Activated naive CD4-positive, alpha-beta T cell treated with anti-CD3 and anti-CD28 coated beads for 36 hours (primary cell): ENCODE measurements at regions not wholly inside any gene's neighbourhood (a gene's known extent, or its start where the extent isn't known, plus 50 kb on each side); places are given as distances from the start of the nearest gene placed in this dataset.

ENCODE experiments used
- CTCF ChIA-PET: fragments of 350-600 bp; sonication (Branson Sonifier 250); formaldehyde crosslinking; loops from one replicate; lab custom pipeline; 2021; ENCODE audit warnings: antibody characterized with exemption; lab: Charles Lee
- DNase-seq: peaks from one replicate; pipeline ENCODE4 v3.0.0-alpha.2; 2020
- H3K27ac Mint-ChIP-seq: one replicate; pipeline ENCODE4 v1.8.0; 2021; ENCODE audit warnings: mild to moderate bottlenecking, mixed read lengths
- H3K27me3 Mint-ChIP-seq: one replicate; pipeline ENCODE4 v1.8.0; 2021; ENCODE audit warnings: low read depth, mixed read lengths
- H3K36me3 Mint-ChIP-seq: one replicate; pipeline ENCODE4 v1.8.0; 2021; ENCODE audit warnings: low read depth, mixed read lengths
- H3K4me1 Mint-ChIP-seq: one replicate; pipeline ENCODE4 v1.8.0; 2021; ENCODE audit warnings: low read depth, mixed read lengths
- H3K4me3 Mint-ChIP-seq: one replicate; pipeline ENCODE4 v1.8.0; 2021; ENCODE audit warnings: mild to moderate bottlenecking, moderate library complexity, mixed read lengths
- H3K9me3 Mint-ChIP-seq: one replicate; pipeline ENCODE4 v1.8.0; 2021; ENCODE audit warnings: mixed read lengths
- intact Hi-C: fragments of 100-400 bp; cut with micrococcal nuclease; formaldehyde crosslinking; loops from one replicate; pipeline ENCODE4 v1.15.1; 2023

DNA sequence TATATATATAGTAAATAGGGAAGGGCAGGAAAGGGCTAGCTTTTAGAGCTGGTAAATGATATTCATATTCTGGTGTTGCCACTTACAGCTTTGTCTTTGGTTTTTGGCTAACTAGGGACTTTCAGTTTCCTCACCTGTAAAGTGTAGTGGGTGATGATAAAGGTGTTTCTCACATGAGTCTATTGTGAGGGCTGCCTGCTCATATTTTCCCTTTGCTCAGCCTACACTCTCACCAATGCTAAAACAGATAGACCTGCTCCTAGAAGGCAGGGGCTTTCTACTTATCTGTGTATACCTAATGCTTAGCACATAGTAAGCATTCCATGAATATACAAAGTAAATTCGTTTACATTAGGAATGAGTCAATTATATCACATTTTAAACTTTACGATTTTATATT lies 137.2 kb upstream of the HS3ST1 start:
- Mint-ChIP-seq H3K27me3 (peaks cover 3% of the 10 kb centered on the region), H3K27ac (no peak overlapping the region), H3K4me3 (no peak overlapping the region), H3K9me3 (peaks cover 2% of the 10 kb centered on the region), H3K36me3 (no peaks in the 10 kb centered on the region), H3K4me1 (peaks cover 7% of the 10 kb centered on the region)
- peak; percentile 21 for DNase-seq
- intact Hi-C loops = no loop called here
- CTCF ChIA-PET = no interaction called here

DNA sequence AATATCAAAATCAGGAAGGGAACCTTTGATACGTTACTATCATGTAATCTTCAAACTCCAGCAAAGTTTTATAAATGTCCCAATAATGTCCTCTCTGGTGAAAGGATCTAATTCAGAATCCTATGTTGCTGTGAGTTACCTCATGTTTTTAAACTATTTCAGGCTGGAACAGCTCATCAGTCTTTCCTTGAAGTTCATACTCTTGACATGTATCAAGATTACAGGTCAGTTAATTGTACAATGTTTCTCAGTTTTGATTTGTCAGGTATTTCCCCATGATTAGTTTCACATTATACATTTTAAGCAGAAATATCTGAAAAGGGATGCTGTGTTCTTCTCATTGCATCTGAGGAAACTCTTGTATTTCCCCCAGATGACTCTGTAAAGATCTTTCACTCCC lies 136.5 kb upstream of the HS3ST1 start:
- H3K9me3 Mint-ChIP-seq = peaks cover 2% of the 10 kb centered on the region
- no peaks in the 10 kb centered on the region for H3K36me3 Mint-ChIP-seq
- H3K4me3 Mint-ChIP-seq = no peak overlapping the region
- peaks cover 7% of the 10 kb centered on the region for H3K4me1 Mint-ChIP-seq
- CTCF ChIA-PET = no interaction called here
- intact Hi-C loops = no loop called here
- DNase-seq = no peak
- H3K27ac Mint-ChIP-seq = no peak overlapping the region
- peaks cover 3% of the 10 kb centered on the region for H3K27me3 Mint-ChIP-seq

DNA sequence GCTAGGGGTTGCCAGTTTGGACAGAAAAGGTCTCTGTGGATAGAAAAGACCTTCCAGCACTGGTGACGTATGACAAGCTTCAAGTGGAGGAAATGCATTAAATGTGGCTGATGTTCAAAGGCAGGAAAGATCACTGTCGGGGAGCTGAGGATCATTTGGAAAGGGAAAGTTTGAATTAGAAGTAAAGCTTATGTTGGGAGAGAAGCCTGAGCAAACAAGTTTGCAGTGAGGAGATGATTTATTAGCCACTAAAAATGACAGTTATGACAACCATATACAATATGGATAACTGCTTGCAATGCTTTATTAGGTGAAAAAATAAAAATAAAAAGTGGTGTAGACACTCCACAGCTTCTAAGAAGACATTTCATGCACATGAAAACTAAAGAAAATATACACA lies 135.3 kb upstream of the HS3ST1 start:
- Mint-ChIP-seq H3K4me1 (peaks cover 7% of the 10 kb centered on the region), H3K9me3 (peaks cover 2% of the 10 kb centered on the region), H3K27me3 (peaks cover 3% of the 10 kb centered on the region), H3K4me3 (no peak overlapping the region), H3K27ac (no peak overlapping the region), H3K36me3 (no peaks in the 10 kb centered on the region)
- no peak for DNase-seq
- intact Hi-C loops = no loop called here
- CTCF ChIA-PET = interaction anchor here (0.8 kb wide), 1 partner anchor 16 kb away, joined by 3 read pairs; no protein-coding TSS in a partner anchor

DNA sequence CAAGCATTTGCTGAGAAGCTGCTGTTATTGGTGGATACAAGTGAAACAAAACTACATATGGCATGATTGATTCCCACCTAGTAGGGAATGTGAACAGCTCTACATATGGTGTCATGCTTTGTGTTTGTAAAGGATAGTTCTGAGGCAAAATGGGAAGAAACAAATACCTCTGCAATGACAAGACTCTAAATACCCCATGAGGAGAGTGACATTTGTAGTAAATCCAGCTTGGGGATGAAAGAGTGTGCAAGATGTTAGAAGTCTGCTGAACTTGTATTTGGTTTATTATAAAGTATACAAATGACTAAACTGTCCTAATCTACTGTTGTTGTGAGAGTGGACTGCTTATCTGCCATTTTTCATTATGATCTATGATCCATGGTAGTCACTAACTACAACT lies 120.8 kb upstream of the HS3ST1 start:
- Mint-ChIP-seq H3K27ac (no peak overlapping the region), H3K9me3 (no peaks in the 10 kb centered on the region)

DNA sequence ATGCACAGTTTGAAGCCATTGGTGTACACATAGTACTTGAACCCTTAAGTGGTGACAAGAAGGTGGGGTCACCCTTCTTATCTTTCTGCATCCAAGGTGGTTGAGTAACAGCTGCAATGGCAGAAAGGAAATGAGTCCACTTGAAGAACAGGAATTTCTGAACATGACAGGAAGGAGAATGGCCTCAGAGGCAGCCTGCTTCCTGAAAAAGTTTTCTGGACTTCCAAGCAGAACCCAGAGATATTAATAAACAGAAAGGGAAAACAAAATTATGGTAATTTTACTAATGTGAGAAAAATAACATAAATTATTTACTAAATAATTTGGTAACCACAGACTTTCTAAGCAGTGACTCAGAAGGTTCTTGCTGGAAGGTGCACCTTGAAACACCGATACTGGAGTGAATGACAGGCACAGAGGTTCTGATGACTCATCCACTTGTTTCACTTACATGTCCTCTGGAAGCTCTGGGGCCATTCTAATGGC lies 119.9 kb upstream of the HS3ST1 start:
- peak; percentile 9 for DNase-seq
- no peaks in the 10 kb centered on the region for H3K36me3 Mint-ChIP-seq
- no peaks in the 10 kb centered on the region for H3K9me3 Mint-ChIP-seq
- peaks cover 12% of the 10 kb centered on the region for H3K4me1 Mint-ChIP-seq
- H3K27me3 Mint-ChIP-seq = peaks cover 2% of the 10 kb centered on the region
- CTCF ChIA-PET = no interaction called here
- H3K27ac Mint-ChIP-seq = no peak overlapping the region
- intact Hi-C loops = loop anchor here (5.0 kb wide), 1 partner anchor 66 kb away; no protein-coding TSS in a partner anchor
- no peak overlapping the region for H3K4me3 Mint-ChIP-seq

More for the DNA sequence above, 120.8 kb upstream of the HS3ST1 start:
- intact Hi-C loops = loop anchor here (5.0 kb wide), 1 partner anchor 67 kb away; no protein-coding TSS in a partner anchor
- H3K27me3 Mint-ChIP-seq = peaks cover 2% of the 10 kb centered on the region
- CTCF ChIA-PET = no interaction called here
- H3K4me1 Mint-ChIP-seq = peaks cover 12% of the 10 kb centered on the region
- no peak for DNase-seq
- H3K4me3 Mint-ChIP-seq = no peak overlapping the region
- no peaks in the 10 kb centered on the region for H3K36me3 Mint-ChIP-seq

DNA sequence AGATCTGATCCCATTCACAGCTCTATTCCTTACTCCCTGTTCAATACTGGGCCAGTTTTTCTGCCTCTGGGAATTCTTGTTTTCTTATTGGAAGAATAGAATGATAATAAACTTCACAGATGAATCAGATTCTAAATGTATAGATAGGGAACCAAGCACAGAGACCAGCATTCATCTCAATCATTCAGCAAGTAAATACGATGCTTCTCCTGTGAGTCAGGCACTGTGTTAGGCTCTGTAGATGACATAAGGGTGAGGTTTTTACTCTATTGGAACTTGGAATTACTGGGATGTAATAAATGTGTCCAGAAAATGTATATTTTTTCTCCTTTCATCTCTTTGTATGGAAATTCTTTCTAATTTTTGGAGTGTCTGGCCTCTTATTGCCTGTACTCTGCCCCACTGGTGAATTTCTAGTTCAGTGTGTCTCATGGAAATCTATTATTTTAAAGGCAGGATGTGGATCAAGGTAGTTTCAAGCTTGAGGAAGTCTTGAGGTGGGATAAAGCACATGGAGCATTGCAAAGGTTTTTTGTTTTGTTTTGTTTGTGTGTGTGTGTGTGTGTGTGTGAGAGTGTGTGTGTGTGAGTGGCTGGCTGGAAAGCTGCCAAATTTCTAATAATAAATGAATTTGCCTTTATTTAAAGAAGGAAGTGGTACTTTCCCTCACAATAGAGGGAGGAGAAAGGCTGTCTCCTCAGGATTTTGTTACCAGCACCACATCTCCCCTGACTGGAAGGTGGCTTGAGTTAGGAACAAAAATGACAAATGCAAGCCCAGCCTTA lies 117.9 kb upstream of the HS3ST1 start:
- CTCF ChIA-PET = no interaction called here
- DNase-seq = no peak
- Mint-ChIP-seq H3K36me3 (no peaks in the 10 kb centered on the region), H3K27me3 (no peaks in the 10 kb centered on the region), H3K4me1 (peaks cover 12% of the 10 kb centered on the region), H3K9me3 (no peaks in the 10 kb centered on the region), H3K27ac (no peak overlapping the region), H3K4me3 (no peak overlapping the region)
- intact Hi-C loops = loop anchor here (5.0 kb wide), 1 partner anchor 64 kb away; no protein-coding TSS in a partner anchor

DNA sequence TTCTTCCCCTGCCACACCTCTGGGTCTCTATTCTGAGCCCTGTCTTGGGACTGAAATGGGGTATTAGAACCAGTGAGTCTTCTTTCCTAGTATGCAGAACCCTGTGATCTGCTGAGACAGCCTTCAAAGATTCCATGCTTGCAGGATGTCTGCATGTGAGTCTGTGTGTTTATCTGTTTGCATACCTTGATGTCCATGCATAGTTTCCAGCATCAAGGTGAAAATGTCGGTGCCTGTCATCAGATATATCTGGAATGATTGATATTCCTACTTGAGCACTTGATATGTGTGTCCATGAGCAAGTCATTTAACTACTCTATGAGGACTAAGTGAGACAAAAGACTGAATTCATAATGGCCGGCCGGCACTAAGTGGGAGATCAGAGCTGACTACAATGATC lies 117.0 kb upstream of the HS3ST1 start:
- Mint-ChIP-seq H3K27me3 (no peaks in the 10 kb centered on the region), H3K36me3 (no peaks in the 10 kb centered on the region), H3K4me3 (no peak overlapping the region), H3K4me1 (peaks cover 12% of the 10 kb centered on the region), H3K27ac (no peak overlapping the region), H3K9me3 (no peaks in the 10 kb centered on the region)
- intact Hi-C loops = loop anchor here (5.0 kb wide), 1 partner anchor 63 kb away; no protein-coding TSS in a partner anchor
- no peak for DNase-seq
- CTCF ChIA-PET = no interaction called here

DNA sequence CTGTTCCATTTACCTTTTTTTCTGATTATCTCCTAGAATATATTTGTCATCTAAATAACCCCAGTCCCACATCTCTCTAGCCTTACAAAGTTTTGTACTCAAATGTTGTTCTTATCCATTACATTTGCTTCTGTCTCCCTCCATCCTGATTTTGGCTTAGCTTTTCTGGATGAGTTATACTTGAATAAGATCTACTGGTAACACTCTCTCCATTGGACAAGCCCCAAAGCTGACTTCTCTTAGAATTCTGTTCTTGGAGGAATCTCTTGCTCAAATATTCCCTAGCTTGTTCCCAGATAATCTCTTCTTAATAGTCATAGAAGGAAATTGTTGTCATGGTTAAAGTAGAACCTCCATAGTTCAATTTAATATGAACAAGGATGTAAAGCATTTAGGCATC lies 115.5 kb upstream of the HS3ST1 start:
- Mint-ChIP-seq H3K27me3 (no peaks in the 10 kb centered on the region), H3K4me3 (no peak overlapping the region), H3K27ac (no peak overlapping the region), H3K36me3 (no peaks in the 10 kb centered on the region), H3K9me3 (no peaks in the 10 kb centered on the region), H3K4me1 (peaks cover 12% of the 10 kb centered on the region)
- intact Hi-C loops = no loop called here
- CTCF ChIA-PET = interaction anchor here (0.9 kb wide), 1 partner anchor 9 kb away, joined by 3 read pairs; no protein-coding TSS in a partner anchor
- DNase-seq = no peak

DNA sequence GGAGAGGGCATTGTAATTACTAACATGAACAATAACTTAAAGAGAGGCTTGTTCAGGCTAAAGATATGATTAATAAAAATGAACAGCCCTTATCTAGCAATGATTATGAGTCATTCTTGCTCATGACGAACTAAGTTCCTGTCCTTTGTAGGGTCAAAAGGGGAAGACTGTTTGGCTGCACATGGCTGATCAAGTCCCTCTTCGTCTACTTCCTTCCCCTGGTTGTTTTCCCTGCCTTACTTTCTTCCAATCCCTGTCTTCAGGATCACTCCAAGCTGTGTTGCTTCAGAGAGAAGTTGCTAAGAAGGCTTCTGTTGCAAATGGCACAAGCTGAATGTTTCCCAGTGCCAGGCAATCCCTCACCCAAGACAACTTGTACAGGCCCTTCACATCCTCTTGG lies 115.0 kb upstream of the HS3ST1 start:
- CTCF ChIA-PET = no interaction called here
- intact Hi-C loops = no loop called here
- H3K36me3 Mint-ChIP-seq = no peaks in the 10 kb centered on the region
- no peak overlapping the region for H3K27ac Mint-ChIP-seq
- no peaks in the 10 kb centered on the region for H3K9me3 Mint-ChIP-seq
- H3K4me1 Mint-ChIP-seq = peaks cover 9% of the 10 kb centered on the region
- no peak overlapping the region for H3K4me3 Mint-ChIP-seq
- DNase-seq = no peak
- no peaks in the 10 kb centered on the region for H3K27me3 Mint-ChIP-seq

DNA sequence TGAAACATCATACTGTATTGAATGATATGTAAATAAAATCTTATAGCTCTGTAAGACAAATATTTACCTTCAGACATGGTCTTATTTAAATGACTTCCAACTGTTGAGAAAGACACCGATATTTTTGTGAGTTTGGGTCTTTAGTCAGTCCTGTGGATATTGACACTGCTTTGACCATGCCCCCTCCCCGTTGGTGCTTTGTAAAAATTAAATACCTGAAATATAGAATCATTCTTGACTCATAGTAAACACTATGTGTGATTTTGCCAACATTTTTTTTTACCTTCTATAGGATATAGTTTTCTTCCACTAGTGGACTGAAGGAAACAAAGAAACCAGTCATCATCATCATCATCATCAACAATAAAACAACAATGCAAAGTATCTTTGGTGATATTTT lies 114.3 kb upstream of the HS3ST1 start:
- Mint-ChIP-seq H3K4me3 (no peak overlapping the region), H3K9me3 (no peaks in the 10 kb centered on the region), H3K4me1 (peaks cover 2% of the 10 kb centered on the region), H3K36me3 (no peaks in the 10 kb centered on the region), H3K27ac (no peak overlapping the region), H3K27me3 (no peaks in the 10 kb centered on the region)
- intact Hi-C loops = no loop called here
- CTCF ChIA-PET = no interaction called here
- DNase-seq = no peak

DNA sequence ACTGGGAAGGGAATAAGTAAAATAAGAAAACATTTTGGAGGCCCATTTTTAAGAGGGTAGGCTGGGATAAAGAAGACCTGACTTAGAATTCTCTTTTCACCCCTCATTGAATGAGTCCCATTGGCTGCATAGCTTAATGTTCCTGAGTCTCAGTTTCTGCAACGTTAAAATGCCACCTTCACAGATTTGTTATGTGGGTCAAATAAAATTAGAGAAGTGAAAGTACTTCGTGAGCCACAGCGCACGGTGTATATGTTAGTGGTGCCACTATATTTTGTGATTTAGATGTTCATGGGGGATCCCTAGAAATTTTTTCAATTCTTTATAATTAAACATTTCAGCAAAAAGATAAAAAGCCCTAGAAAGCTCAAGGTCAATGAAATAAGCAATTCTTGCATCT lies 109.2 kb upstream of the HS3ST1 start:
- H3K4me1 Mint-ChIP-seq = no peaks in the 10 kb centered on the region
- no peak overlapping the region for H3K27ac Mint-ChIP-seq
- no peaks in the 10 kb centered on the region for H3K9me3 Mint-ChIP-seq
- intact Hi-C loops = no loop called here
- no peaks in the 10 kb centered on the region for H3K36me3 Mint-ChIP-seq
- no peak for DNase-seq
- CTCF ChIA-PET = interaction anchor here (0.7 kb wide), 1 partner anchor 191 kb away, joined by 3 read pairs; no protein-coding TSS in a partner anchor
- H3K4me3 Mint-ChIP-seq = no peak overlapping the region
- no peaks in the 10 kb centered on the region for H3K27me3 Mint-ChIP-seq

DNA sequence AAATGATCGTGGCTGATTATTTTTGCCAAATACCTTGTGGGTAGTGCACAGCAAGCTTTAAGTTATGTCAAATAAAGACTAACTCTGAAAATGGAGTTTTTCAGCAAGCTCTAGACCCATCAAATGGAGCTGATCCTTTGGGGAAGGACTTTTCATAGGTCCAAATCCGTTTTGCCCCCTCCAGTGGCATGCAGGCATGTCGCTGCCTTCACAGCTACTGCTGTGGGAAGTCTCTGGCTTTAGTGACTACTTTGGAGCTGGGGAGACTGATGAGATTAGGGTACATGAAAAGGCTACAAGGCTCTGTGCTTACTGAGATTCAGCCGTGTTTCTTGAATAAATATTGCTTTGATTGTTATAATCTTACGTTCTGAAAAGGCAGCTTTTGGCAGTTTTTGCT lies 106.6 kb upstream of the HS3ST1 start:
- DNase-seq = no peak
- CTCF ChIA-PET = interaction anchor here (0.6 to 1.2 kb wide), 3 partner anchors 9 to 184 kb away, joined by 3 to 4 read pairs (median 3); no protein-coding TSS in a partner anchor
- no peak overlapping the region for H3K27ac Mint-ChIP-seq
- no peaks in the 10 kb centered on the region for H3K27me3 Mint-ChIP-seq
- peaks cover 4% of the 10 kb centered on the region for H3K9me3 Mint-ChIP-seq
- peaks cover 2% of the 10 kb centered on the region for H3K36me3 Mint-ChIP-seq
- no peaks in the 10 kb centered on the region for H3K4me1 Mint-ChIP-seq
- H3K4me3 Mint-ChIP-seq = no peak overlapping the region
- intact Hi-C loops = no loop called here
